Amygdala (tissue), 56 donors: ENCODE measurements at regions not wholly inside any gene's neighbourhood (a gene's known extent, or its start where the extent isn't known, plus 50 kb on each side); places are given as distances from the start of the nearest gene placed in this dataset.
"Not testable (repeated sequence)": the region's sequence is repeated elsewhere in the genome, so short reads cannot be mapped to it uniquely, and the experiment has no call there.

Source experiments
- DNase-seq, 56 donors: peaks; one replicate each; lab custom pipeline; 2025; lab: John Stamatoyannopoulos, UW

GRCh38 chr1:90864681-90865080 is 147.6 kb upstream of the BARHL2 start:
- no peak for DNase-seq

- no peak for DNase-seq
Measured at GRCh38 chr1:90862782-90863181, 145.7 kb upstream of the BARHL2 start.

GRCh38 chr1:90861421-90861820 is 144.3 kb upstream of the BARHL2 start:
- DNase-seq: not testable (repeated sequence)

- no peak for DNase-seq
Measured at GRCh38 chr1:90856463-90857007, 139.4 kb upstream of the BARHL2 start.

GRCh38 chr1:90854397-90854924 is 137.4 kb upstream of the BARHL2 start:
- DNase-seq: no peak

- peak in 2 of 56 donors; percentile 30 to 61 for DNase-seq
Measured at GRCh38 chr1:90851711-90852050, 134.6 kb upstream of the BARHL2 start.

- peak in 53 of 56 donors; percentile 14 to 85 (median 63) for DNase-seq
Measured at GRCh38 chr1:90850898-90851710, 134.0 kb upstream of the BARHL2 start.

- peak in 16 of 56 donors; percentile 8 to 50 (median 28) for DNase-seq
Measured at GRCh38 chr1:90850181-90850897, 133.2 kb upstream of the BARHL2 start.

- no peak for DNase-seq
Measured at GRCh38 chr1:90841473-90841872, 124.4 kb upstream of the BARHL2 start.

- no peak for DNase-seq
Measured at GRCh38 chr1:90840352-90840751, 123.2 kb upstream of the BARHL2 start.

GRCh38 chr1:90839323-90839722 is 122.2 kb upstream of the BARHL2 start:
- DNase-seq: no peak

GRCh38 chr1:90838720-90839119 is 121.6 kb upstream of the BARHL2 start:
- DNase-seq: no peak

- DNase-seq: no peak
Measured at GRCh38 chr1:90837420-90837819, 120.3 kb upstream of the BARHL2 start.

- no peak for DNase-seq
Measured at GRCh38 chr1:90836345-90836679, 119.2 kb upstream of the BARHL2 start.

- no peak for DNase-seq
Measured at GRCh38 chr1:90835661-90836344, 118.7 kb upstream of the BARHL2 start.

- peak in 1 of 56 donors; percentile 31 for DNase-seq
Measured at GRCh38 chr1:90834886-90835660, 118.0 kb upstream of the BARHL2 start.

GRCh38 chr1:90834354-90834885 is 117.3 kb upstream of the BARHL2 start:
- no peak for DNase-seq

GRCh38 chr1:90833466-90834110 is 116.5 kb upstream of the BARHL2 start:
- no peak for DNase-seq

- no peak for DNase-seq
Measured at GRCh38 chr1:90831910-90832309, 114.8 kb upstream of the BARHL2 start.
